ENCODE measurements at regions not wholly inside any gene's neighbourhood (a gene's known extent, or its start where the extent isn't known, plus 50 kb on each side); places are given as distances from the start of the nearest gene placed in this dataset.

GRCh38 chr13:87259479-87260083, 411.6 kb upstream of the SLITRK5 start:
- Histone ChIP-seq H3K4me3 (no peak overlapping the region), H3K9me2 (ENCODE audit: insufficient read depth) (no peaks in the 10 kb centered on the region), H3K27ac (no peak overlapping the region), H3K9ac (no peak overlapping the region), H3K36me3 (ENCODE audit: low read depth) (no peaks in the 10 kb centered on the region), H3K79me2 (ENCODE audit: insufficient read depth) (no peaks in the 10 kb centered on the region), H3K4me1 (ENCODE audit: insufficient read depth) (no peaks in the 10 kb centered on the region), H4K20me1 (ENCODE audit: insufficient read depth) (no peaks in the 10 kb centered on the region), H3K4me2 (ENCODE audit: unreplicated experiment) (no peak overlapping the region), H3K27me3 (replicated peaks; ENCODE audit: insufficient read depth) (no peaks in the 10 kb centered on the region), H3F3A (ENCODE audit: insufficient read depth) (no peaks in the 10 kb centered on the region), H2AFZ (peak overlapping the region; percentile 50), H3K9me3 (ENCODE audit: low read depth) (no peaks in the 10 kb centered on the region)
- in situ Hi-C loops (cut with MboI), result loop anchor here (10.0 kb wide), 1 partner anchor 385 kb away; no protein-coding TSS in a partner anchor
- 5 to 21% methylated on average over 5 of the region's 5 CpGs for WGBS, 2 experiments (ENCODE audit: low coverage in 1 of 2, low lambda C conversion rate in 2 of 2, missing lambda C conversion rate in 2 of 2)
- TF ChIP-seq EZH2phosphoT487 (IDR thresholded peaks at IDR 0.05; ENCODE audit: insufficient read depth, low read depth), result no peak
- TF ChIP-seq EZH2 (IDR thresholded peaks at IDR 0.05; ENCODE audit: insufficient read depth, poor library complexity, severe bottlenecking), result no peak
- DNase-seq, result peak; percentile 40

- no peak overlapping the region for H3K27ac ChIP-seq
- no peaks in the 10 kb centered on the region for H3K4me1 ChIP-seq (ENCODE audit: insufficient read depth)
- TF ChIP-seq EZH2 (IDR thresholded peaks at IDR 0.05; ENCODE audit: insufficient read depth, poor library complexity, severe bottlenecking), result no peak
- no peak for TF ChIP-seq EZH2phosphoT487 (IDR thresholded peaks at IDR 0.05; ENCODE audit: insufficient read depth, low read depth)
- no peaks in the 10 kb centered on the region for H3K9me2 ChIP-seq (ENCODE audit: insufficient read depth)
- no peaks in the 10 kb centered on the region for H3K79me2 ChIP-seq (ENCODE audit: insufficient read depth)
- no peaks in the 10 kb centered on the region for H3K9me3 ChIP-seq (ENCODE audit: low read depth)
- H3K4me2 ChIP-seq (ENCODE audit: unreplicated experiment), result no peak overlapping the region
- H4K20me1 ChIP-seq (ENCODE audit: insufficient read depth), result no peaks in the 10 kb centered on the region
- H3K4me3 ChIP-seq, result no peak overlapping the region
- no peaks in the 10 kb centered on the region; the same call in 1 of the 2 replicates for H3K27me3 ChIP-seq (replicated peaks; ENCODE audit: insufficient read depth)
- H2AFZ ChIP-seq, result no peak overlapping the region
- WGBS, 2 experiments (ENCODE audit: low coverage in 1 of 2, low lambda C conversion rate in 2 of 2, missing lambda C conversion rate in 2 of 2), result 0% methylated on average over 1 of the region's 1 CpG
- H3K9ac ChIP-seq, result no peak overlapping the region
- in situ Hi-C loops (cut with MboI), result no loop called here
- DNase-seq, result peak; percentile 69
- no peaks in the 10 kb centered on the region for H3K36me3 ChIP-seq (ENCODE audit: low read depth)
- H3F3A ChIP-seq (ENCODE audit: insufficient read depth), result no peaks in the 10 kb centered on the region
Observed at GRCh38 chr13:87274209-87274819, 396.9 kb upstream of the SLITRK5 start.

GRCh38 chr13:87280139-87280538, 391.0 kb upstream of the SLITRK5 start:
- Histone ChIP-seq H2AFZ (no peak overlapping the region), H3K27ac (no peak overlapping the region), H4K20me1 (ENCODE audit: insufficient read depth) (no peaks in the 10 kb centered on the region), H3K79me2 (ENCODE audit: insufficient read depth) (no peaks in the 10 kb centered on the region), H3K9me2 (ENCODE audit: insufficient read depth) (no peaks in the 10 kb centered on the region), H3K4me3 (no peak overlapping the region), H3K27me3 (replicated peaks; ENCODE audit: insufficient read depth) (no peaks in the 10 kb centered on the region; the same call in 1 of the 2 replicates), H3K4me1 (ENCODE audit: insufficient read depth) (no peaks in the 10 kb centered on the region), H3F3A (ENCODE audit: insufficient read depth) (no peaks in the 10 kb centered on the region), H3K36me3 (ENCODE audit: low read depth) (no peaks in the 10 kb centered on the region), H3K9ac (no peak overlapping the region), H3K4me2 (ENCODE audit: unreplicated experiment) (no peak overlapping the region), H3K9me3 (ENCODE audit: low read depth) (no peaks in the 10 kb centered on the region)
- 59 to 69% methylated on average over 4 of the region's 4 CpGs for WGBS, 2 experiments (ENCODE audit: low coverage in 1 of 2, low lambda C conversion rate in 2 of 2, missing lambda C conversion rate in 2 of 2)
- no peak for DNase-seq
- in situ Hi-C loops (cut with MboI), result no loop called here
- TF ChIP-seq EZH2phosphoT487 (IDR thresholded peaks at IDR 0.05; ENCODE audit: insufficient read depth, low read depth) (no peak), EZH2 (IDR thresholded peaks at IDR 0.05; ENCODE audit: insufficient read depth, poor library complexity, severe bottlenecking) (no peak)

DNA sequence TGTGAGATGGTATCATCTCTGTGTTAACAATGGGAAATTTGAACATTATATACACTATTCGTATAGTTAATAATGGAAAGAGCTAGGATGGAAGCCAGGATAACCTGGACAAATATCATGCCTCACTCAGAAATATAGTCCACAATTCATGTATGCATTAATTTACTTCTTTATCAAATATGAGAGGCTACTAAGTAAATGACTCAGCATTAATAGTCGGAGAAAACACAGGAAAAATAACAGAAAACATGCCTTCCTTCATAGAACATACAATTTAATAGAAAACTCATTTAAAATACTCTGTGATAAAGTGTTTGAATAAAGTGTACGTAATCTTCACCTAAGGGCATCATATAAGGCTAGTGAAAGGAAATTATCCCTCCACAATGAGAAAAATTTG, 383.4 kb upstream of the SLITRK5 start:
- Histone ChIP-seq H3K4me1 (ENCODE audit: insufficient read depth) (no peaks in the 10 kb centered on the region), H3K4me3 (no peak overlapping the region), H3K79me2 (ENCODE audit: insufficient read depth) (no peaks in the 10 kb centered on the region), H3K9ac (no peak overlapping the region), H3F3A (ENCODE audit: insufficient read depth) (no peaks in the 10 kb centered on the region), H3K36me3 (ENCODE audit: low read depth) (no peaks in the 10 kb centered on the region), H3K4me2 (ENCODE audit: unreplicated experiment) (no peak overlapping the region), H3K9me3 (ENCODE audit: low read depth) (no peaks in the 10 kb centered on the region), H3K27me3 (replicated peaks; ENCODE audit: insufficient read depth) (no peaks in the 10 kb centered on the region), H4K20me1 (ENCODE audit: insufficient read depth) (no peaks in the 10 kb centered on the region), H2AFZ (no peak overlapping the region), H3K9me2 (ENCODE audit: insufficient read depth) (no peaks in the 10 kb centered on the region), H3K27ac (no peak overlapping the region)
- 23 to 24% methylated on average over 3 of the region's 3 CpGs for WGBS, 2 experiments (ENCODE audit: low coverage in 1 of 2, low lambda C conversion rate in 2 of 2, missing lambda C conversion rate in 2 of 2)
- no peak for DNase-seq
- in situ Hi-C loops (cut with MboI), result no loop called here
- TF ChIP-seq EZH2 (IDR thresholded peaks at IDR 0.05; ENCODE audit: insufficient read depth, poor library complexity, severe bottlenecking), result no peak
- TF ChIP-seq EZH2phosphoT487 (IDR thresholded peaks at IDR 0.05; ENCODE audit: insufficient read depth, low read depth), result no peak

Data from GM23248 (cell line).